NCI-H446 treated with DMSO at 0.1 percent for 48 hours (cell line): ENCODE measurements at regions not wholly inside any gene's neighbourhood (a gene's known extent, or its start where the extent isn't known, plus 50 kb on each side); places are given as distances from the start of the nearest gene placed in this dataset.

Experiments
- DNase-seq: peaks from one replicate; lab custom pipeline; 2025; lab: John Stamatoyannopoulos, UW

- no peak for DNase-seq
Measured at GRCh38 chr16:6576606-6577005, 756.0 kb upstream of the RBFOX1 start.

GRCh38 chr16:6576113-6576512 is 756.5 kb upstream of the RBFOX1 start:
- DNase-seq = no peak

GRCh38 chr16:6574146-6574545 is 758.5 kb upstream of the RBFOX1 start:
- DNase-seq = no peak

GRCh38 chr16:6573577-6573976 is 759.1 kb upstream of the RBFOX1 start:
- DNase-seq = no peak

GRCh38 chr16:6571044-6571443 is 761.6 kb upstream of the RBFOX1 start:
- DNase-seq = no peak

- DNase-seq = no peak
Measured at GRCh38 chr16:6570530-6570929, 762.1 kb upstream of the RBFOX1 start.

- DNase-seq = no peak
Measured at GRCh38 chr16:6562986-6563385, 769.7 kb upstream of the RBFOX1 start.

- DNase-seq = no peak
Measured at GRCh38 chr16:6560306-6561100, 772.1 kb upstream of the RBFOX1 start.

- DNase-seq = no peak
Measured at GRCh38 chr16:6558661-6559060, 774.0 kb upstream of the RBFOX1 start.

- no peak for DNase-seq
Measured at GRCh38 chr16:6558126-6558525, 774.5 kb upstream of the RBFOX1 start.

- DNase-seq = no peak
Measured at GRCh38 chr16:6557353-6558023, 775.2 kb upstream of the RBFOX1 start.

- no peak for DNase-seq
Measured at GRCh38 chr16:6549415-6549814, 783.2 kb upstream of the RBFOX1 start.

GRCh38 chr16:6548507-6548906 is 784.1 kb upstream of the RBFOX1 start:
- no peak for DNase-seq

GRCh38 chr16:6547131-6547530 is 785.5 kb upstream of the RBFOX1 start:
- DNase-seq = no peak

- DNase-seq = no peak
Measured at GRCh38 chr16:6545329-6545728, 787.3 kb upstream of the RBFOX1 start.

GRCh38 chr16:6541267-6541666 is 791.4 kb upstream of the RBFOX1 start:
- DNase-seq = no peak

- DNase-seq = no peak
Measured at GRCh38 chr16:6536411-6536810, 796.2 kb upstream of the RBFOX1 start.

- DNase-seq = no peak
Measured at GRCh38 chr16:6531067-6531466, 801.6 kb upstream of the RBFOX1 start.

- no peak for DNase-seq
Measured at GRCh38 chr16:6528217-6528616, 804.4 kb upstream of the RBFOX1 start.

- no peak for DNase-seq
Measured at GRCh38 chr16:6527646-6528045, 805.0 kb upstream of the RBFOX1 start.

- no peak for DNase-seq
Measured at GRCh38 chr16:6524501-6524900, 808.1 kb upstream of the RBFOX1 start.

GRCh38 chr16:6517020-6517720 is 815.5 kb upstream of the RBFOX1 start:
- no peak for DNase-seq

GRCh38 chr16:6512512-6512911 is 820.1 kb upstream of the RBFOX1 start:
- no peak for DNase-seq
